ENCODE measurements at regions not wholly inside any gene's neighbourhood (a gene's known extent, or its start where the extent isn't known, plus 50 kb on each side); places are given as distances from the start of the nearest gene placed in this dataset.

- TF ChIP-seq EP300 (IDR thresholded peaks at IDR 0.05) (no peak), POLR2A (IDR thresholded peaks at IDR 0.05) (no peak), POLR2AphosphoS5 (IDR thresholded peaks at IDR 0.05) (no peak), CTCF (IDR thresholded peaks at IDR 0.05) (no peak)
- Histone ChIP-seq H3K27ac (no peak overlapping the region), H3K4me1 (no peaks in the 10 kb centered on the region), H3K4me3 (no peak overlapping the region), H3K27me3 (no peaks in the 10 kb centered on the region), H3K36me3 (no peaks in the 10 kb centered on the region), H3K9me3 (no peaks in the 10 kb centered on the region)
- no peak for DNase-seq
- 82 to 87% (median 84%) methylated on average over 12 of the region's 12 CpGs for WGBS, 5 donors
- intact Hi-C loops (cut with DNase I; ENCODE audit: low total_unique reads) = no loop called here
Measured at GRCh38 chr1:200464784-200465400, 55.1 kb upstream of the ZNF281 start.

All from stomach (tissue), 8 donors.